Parathyroid adenoma (tissue), 2 donors: ENCODE measurements at regions not wholly inside any gene's neighbourhood (a gene's known extent, or its start where the extent isn't known, plus 50 kb on each side); places are given as distances from the start of the nearest gene placed in this dataset.

Experiments used
- H2AFZ ChIP-seq: fragments of 300-600 bp; sonication (generic); one replicate; pipeline ENCODE4 v1.7.0; 2017; ENCODE audit warnings: antibody characterized with exemption, mild to moderate bottlenecking
- H3K27ac ChIP-seq: fragments of 300-600 bp; sonication (generic); one replicate; pipeline ENCODE4 v1.7.0; 2017
- H3K27me3 ChIP-seq: fragments of 300-600 bp; sonication (generic); one replicate; pipeline ENCODE4 v1.7.0; 2017; ENCODE audit warnings: low read length; ENCODE audit not compliant: control insufficient read depth, insufficient read depth
- H3K36me3 ChIP-seq: fragments of 300-600 bp; sonication (generic); one replicate; pipeline ENCODE4 v1.7.0; 2017; ENCODE audit warnings: low read length; ENCODE audit not compliant: control insufficient read depth, insufficient read depth
- H3K4me1 ChIP-seq: fragments of 300-600 bp; sonication (generic); one replicate; pipeline ENCODE4 v1.7.0; 2017; ENCODE audit warnings: control low read depth
- H3K4me2 ChIP-seq: fragments of 300-600 bp; sonication (generic); one replicate; pipeline ENCODE4 v1.7.0; 2017; ENCODE audit warnings: low read length
- H3K4me3 ChIP-seq: fragments of 300-600 bp; sonication (generic); one replicate; pipeline ENCODE4 v1.7.0; 2017; ENCODE audit warnings: low read depth, low read length
- H3K79me2 ChIP-seq: fragments of 300-600 bp; sonication (generic); one replicate; pipeline ENCODE4 v1.7.0; 2017; ENCODE audit warnings: control low read depth
- H3K9ac ChIP-seq: fragments of 300-600 bp; sonication (generic); one replicate; pipeline ENCODE4 v1.7.0; 2017; ENCODE audit warnings: mild to moderate bottlenecking
- H3K9me3 ChIP-seq: fragments of 300-600 bp; sonication (generic); one replicate; pipeline ENCODE4 v1.7.0; 2017; ENCODE audit warnings: low read length; ENCODE audit not compliant: control insufficient read depth
- TF ChIP-seq, protein P1 (sequence below): fragments of 300-600 bp; sonication (generic); IDR thresholded peaks from one replicate; pipeline ENCODE4 v1.7.0; 2017; ENCODE audit warnings: antibody characterized with exemption, mild to moderate bottlenecking
- donor health status: primary hyperparathyroidism.

DNA sequence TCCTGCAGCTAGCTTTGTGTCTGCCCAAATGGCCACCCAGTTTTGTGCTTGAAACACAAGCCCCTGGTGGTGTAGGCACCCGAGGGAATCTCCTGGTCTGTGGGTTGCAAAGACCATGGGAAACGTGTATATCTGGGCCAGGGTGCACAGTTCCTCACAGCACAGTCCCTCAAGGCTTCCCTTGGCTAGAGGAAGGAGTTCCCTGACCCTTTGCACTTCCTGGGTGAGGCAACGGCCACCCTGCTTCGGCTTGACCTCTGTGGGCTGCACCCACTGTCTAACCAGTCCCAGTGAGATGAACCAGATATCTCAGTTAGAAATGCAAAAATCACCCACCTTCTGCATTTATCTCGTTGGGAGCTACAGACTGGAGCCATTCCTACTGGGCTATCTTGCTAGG lies 865.0 kb upstream of the ACO1 start:
- no peak overlapping the region for H3K27ac ChIP-seq
- TF ChIP-seq, protein P1, sequence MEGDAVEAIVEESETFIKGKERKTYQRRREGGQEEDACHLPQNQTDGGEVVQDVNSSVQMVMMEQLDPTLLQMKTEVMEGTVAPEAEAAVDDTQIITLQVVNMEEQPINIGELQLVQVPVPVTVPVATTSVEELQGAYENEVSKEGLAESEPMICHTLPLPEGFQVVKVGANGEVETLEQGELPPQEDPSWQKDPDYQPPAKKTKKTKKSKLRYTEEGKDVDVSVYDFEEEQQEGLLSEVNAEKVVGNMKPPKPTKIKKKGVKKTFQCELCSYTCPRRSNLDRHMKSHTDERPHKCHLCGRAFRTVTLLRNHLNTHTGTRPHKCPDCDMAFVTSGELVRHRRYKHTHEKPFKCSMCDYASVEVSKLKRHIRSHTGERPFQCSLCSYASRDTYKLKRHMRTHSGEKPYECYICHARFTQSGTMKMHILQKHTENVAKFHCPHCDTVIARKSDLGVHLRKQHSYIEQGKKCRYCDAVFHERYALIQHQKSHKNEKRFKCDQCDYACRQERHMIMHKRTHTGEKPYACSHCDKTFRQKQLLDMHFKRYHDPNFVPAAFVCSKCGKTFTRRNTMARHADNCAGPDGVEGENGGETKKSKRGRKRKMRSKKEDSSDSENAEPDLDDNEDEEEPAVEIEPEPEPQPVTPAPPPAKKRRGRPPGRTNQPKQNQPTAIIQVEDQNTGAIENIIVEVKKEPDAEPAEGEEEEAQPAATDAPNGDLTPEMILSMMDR = no peak
- H3K4me1 ChIP-seq = no peaks in the 10 kb centered on the region
- H3K9me3 ChIP-seq = no peaks in the 10 kb centered on the region
- no peaks in the 10 kb centered on the region for H3K27me3 ChIP-seq
- H3K9ac ChIP-seq = no peak overlapping the region
- H3K36me3 ChIP-seq = no peaks in the 10 kb centered on the region
- no peak overlapping the region for H3K4me2 ChIP-seq
- H3K4me3 ChIP-seq = no peak overlapping the region
- H2AFZ ChIP-seq = no peak overlapping the region
- no peaks in the 10 kb centered on the region for H3K79me2 ChIP-seq

DNA sequence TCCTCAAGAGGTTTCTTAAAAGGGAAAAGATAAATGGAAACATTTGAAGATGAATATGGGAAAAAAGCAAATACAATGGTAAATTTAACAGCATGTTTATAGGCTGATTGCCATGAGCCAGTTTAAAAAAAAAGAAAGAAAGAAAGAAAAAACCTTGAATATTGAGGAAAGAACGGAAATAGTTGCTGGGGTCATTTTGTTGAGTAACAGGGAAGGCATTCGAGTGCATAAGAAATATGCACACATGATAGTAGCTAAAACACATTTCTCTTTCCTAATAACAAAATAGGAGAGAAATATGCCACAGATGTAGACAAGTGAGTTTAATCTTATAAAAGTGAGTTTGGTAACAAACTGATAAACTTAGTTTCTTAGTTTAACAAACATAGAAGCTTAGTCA lies 864.6 kb upstream of the ACO1 start:
- TF ChIP-seq, protein P1 = no peak
- Histone ChIP-seq H3K4me1 (no peaks in the 10 kb centered on the region), H3K9ac (no peak overlapping the region), H3K9me3 (no peaks in the 10 kb centered on the region), H3K4me2 (no peak overlapping the region), H3K79me2 (no peaks in the 10 kb centered on the region), H3K36me3 (no peaks in the 10 kb centered on the region), H3K27ac (no peak overlapping the region), H3K27me3 (no peaks in the 10 kb centered on the region), H2AFZ (no peak overlapping the region), H3K4me3 (no peak overlapping the region)

- Histone ChIP-seq H3K4me2 (no peak overlapping the region), H3K79me2 (no peaks in the 10 kb centered on the region), H3K27ac (no peak overlapping the region), H2AFZ (no peak overlapping the region), H3K4me1 (no peaks in the 10 kb centered on the region), H3K9ac (no peak overlapping the region), H3K36me3 (no peaks in the 10 kb centered on the region), H3K9me3 (no peaks in the 10 kb centered on the region), H3K4me3 (no peak overlapping the region), H3K27me3 (no peaks in the 10 kb centered on the region)
- TF ChIP-seq, protein P1 = no peak
Observed at GRCh38 chr9:31520301-31521085, 864.0 kb upstream of the ACO1 start.

DNA sequence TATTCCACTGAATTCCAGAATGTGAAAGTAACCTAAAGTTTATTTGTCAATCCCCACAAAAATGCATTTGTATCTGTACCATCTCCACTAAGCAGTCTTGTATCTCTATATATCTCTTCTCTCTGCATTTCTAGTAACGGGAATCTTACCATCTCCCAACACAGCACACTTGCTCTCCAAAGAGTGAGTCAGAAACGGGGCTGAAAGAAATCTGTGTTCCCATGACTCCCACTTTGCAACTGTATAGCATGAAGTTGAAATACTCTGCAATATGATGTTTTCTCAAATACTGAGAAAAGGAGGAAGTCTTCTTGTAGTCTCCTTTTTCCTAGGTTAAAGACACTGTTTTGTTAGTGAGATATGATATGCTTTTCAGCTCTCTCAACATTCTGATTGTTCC lies 848.8 kb upstream of the ACO1 start:
- Histone ChIP-seq H3K36me3 (no peaks in the 10 kb centered on the region), H3K79me2 (no peaks in the 10 kb centered on the region), H3K4me3 (no peak overlapping the region), H3K27ac (no peak overlapping the region), H3K9me3 (no peaks in the 10 kb centered on the region), H3K27me3 (no peaks in the 10 kb centered on the region), H2AFZ (no peak overlapping the region), H3K4me1 (no peaks in the 10 kb centered on the region), H3K4me2 (no peak overlapping the region), H3K9ac (no peak overlapping the region)
- TF ChIP-seq, protein P1 = no peak

DNA sequence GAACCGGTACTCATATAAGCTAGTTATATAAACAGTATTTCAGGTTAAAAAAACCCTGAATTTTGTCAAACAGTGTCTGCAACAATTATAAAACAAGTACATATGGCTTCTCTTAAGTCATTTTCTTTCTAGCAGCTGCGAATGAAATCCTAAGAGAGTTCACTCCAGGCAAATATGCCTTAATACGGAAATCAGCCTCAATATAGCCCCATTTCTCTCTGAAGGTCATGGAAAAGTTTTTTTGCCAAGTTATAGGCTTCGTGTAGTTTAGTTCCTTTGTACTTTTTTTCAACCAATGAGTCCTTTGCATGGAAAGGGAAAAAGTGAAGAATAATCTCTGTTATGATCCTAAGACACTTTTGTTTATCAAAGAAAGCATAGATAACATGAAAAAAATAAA lies 848.0 kb upstream of the ACO1 start:
- H3K4me3 ChIP-seq = no peak overlapping the region
- no peaks in the 10 kb centered on the region for H3K27me3 ChIP-seq
- no peak overlapping the region for H3K4me2 ChIP-seq
- H3K4me1 ChIP-seq = no peaks in the 10 kb centered on the region
- H3K79me2 ChIP-seq = no peaks in the 10 kb centered on the region
- H3K36me3 ChIP-seq = no peaks in the 10 kb centered on the region
- H2AFZ ChIP-seq = no peak overlapping the region
- H3K9ac ChIP-seq = no peak overlapping the region
- TF ChIP-seq, protein P1 = no peak
- H3K27ac ChIP-seq = no peak overlapping the region
- no peaks in the 10 kb centered on the region for H3K9me3 ChIP-seq
